B cell (primary cell): ENCODE measurements at regions not wholly inside any gene's neighbourhood (a gene's known extent, or its start where the extent isn't known, plus 50 kb on each side); places are given as distances from the start of the nearest gene placed in this dataset.

Experiments
- CTCF ChIP-seq: fragments of 200-600 bp; IDR thresholded peaks from one replicate; pipeline ENCODE4 v1.8.0; 2022; ENCODE audit warnings: antibody characterized with exemption, mild to moderate bottlenecking
- EZH2 ChIP-seq: IDR thresholded peaks from 2 replicates; pipeline ENCODE4 v1.6.1; 2012; ENCODE audit warnings: borderline replicate concordance, low read depth, mild to moderate bottlenecking, moderate library complexity, low read length; ENCODE audit not compliant: insufficient read depth, poor library complexity, severe bottlenecking

GRCh38 chr5:126017096-126017495 lies 406.1 kb upstream of the GRAMD2B start:
- TF ChIP-seq CTCF (no peak), EZH2 (no peak)
